ENCODE measurements at regions not wholly inside any gene's neighbourhood (a gene's known extent, or its start where the extent isn't known, plus 50 kb on each side); places are given as distances from the start of the nearest gene placed in this dataset.

- intact Hi-C loops (cut with micrococcal nuclease): no loop called here
- no peaks in the 10 kb centered on the region for H3K79me2 ChIP-seq (ENCODE audit: control insufficient read depth, insufficient read depth, low read length)
- no peaks in the 10 kb centered on the region for H3K9me3 ChIP-seq (ENCODE audit: control extremely low read depth in 1 of 3, control insufficient read depth in 2 of 3, insufficient read depth in 1 of 3, low read length in 2 of 3)
- Mint-ChIP-seq H3K4me3 (no peak overlapping the region), H3K4me1 (peaks cover 10% of the 10 kb centered on the region), H3K27me3 (no peaks in the 10 kb centered on the region), H3K9me3 (ENCODE audit: insufficient read depth) (no peaks in the 10 kb centered on the region), H3K27ac (no peak overlapping the region)
- no peak overlapping the region for H2AFZ ChIP-seq (ENCODE audit: insufficient read depth, low read depth, low read length, poor library complexity, severe bottlenecking)
- TF ChIP-seq EZH2 (IDR thresholded peaks at IDR 0.05; ENCODE audit: borderline replicate concordance, insufficient read depth, low read depth, low read length, poor library complexity, severe bottlenecking): no peak
- H3K4me2 ChIP-seq (replicated peaks; ENCODE audit: low read depth, low read length, poor library complexity, severe bottlenecking): no peak overlapping the region
- no peak for DNase-seq
- H4K20me1 ChIP-seq (ENCODE audit: control insufficient read depth, insufficient read depth, low read length, poor library complexity, severe bottlenecking): no peaks in the 10 kb centered on the region
- no peak overlapping the region for H3K9ac ChIP-seq (ENCODE audit: low read length)
- H3K4me3 ChIP-seq (ENCODE audit: control extremely low read depth in 1 of 5, extremely low read depth in 1 of 5, insufficient read depth in 1 of 5, low read depth in 2 of 5, low read length in 4 of 5): no peak overlapping the region
- no peaks in the 10 kb centered on the region for H3K36me3 ChIP-seq (replicated peaks in 1 of 2; ENCODE audit: control extremely low read depth in 1 of 2, control insufficient read depth in 1 of 2, extremely low read depth in 1 of 2, insufficient read depth in 2 of 2, low read length in 1 of 2)
- WGBS (ENCODE audit: insufficient coverage): 91% methylated on average over 7 of the region's 14 CpGs
- CTCF ChIA-PET: no interaction called here
- POLR2A ChIA-PET: no interaction called here
- no peak for ATAC-seq (ENCODE audit: low read depth)
- H3K4me1 ChIP-seq (ENCODE audit: control insufficient read depth in 2 of 2, insufficient read depth in 2 of 2, low read length in 2 of 2): peaks cover 6% of the 10 kb centered on the region in 2 donors
- no peak overlapping the region for H3K27ac ChIP-seq (ENCODE audit: low read length in 2 of 2)
- no peaks in the 10 kb centered on the region for H3K27me3 ChIP-seq (replicated peaks in 1 of 4; ENCODE audit: control extremely low read depth in 1 of 4, control insufficient read depth in 3 of 4, insufficient read depth in 4 of 4, low read length in 3 of 4)
These were observed 221.0 kb downstream of the ASCL1 start for GRCh38 chr12:103178366-103179080.

GRCh38 chr12:103181366-103182152 lies 224.1 kb downstream of the ASCL1 start:
- peak; percentile 50 for DNase-seq
- Mint-ChIP-seq H3K27ac (peak overlapping the region; percentile 16), H3K4me3 (peak overlapping the region; percentile 24), H3K27me3 (no peaks in the 10 kb centered on the region), H3K4me1 (peaks cover 10% of the 10 kb centered on the region), H3K9me3 (ENCODE audit: insufficient read depth) (no peaks in the 10 kb centered on the region)
- Histone ChIP-seq H4K20me1 (ENCODE audit: control insufficient read depth, insufficient read depth, low read length, poor library complexity, severe bottlenecking) (no peaks in the 10 kb centered on the region), H3K4me3 (ENCODE audit: control extremely low read depth in 1 of 5, extremely low read depth in 1 of 5, insufficient read depth in 1 of 5, low read depth in 2 of 5, low read length in 4 of 5) (no peak overlapping the region), H3K4me2 (replicated peaks; ENCODE audit: low read depth, low read length, poor library complexity, severe bottlenecking) (peak overlapping the region; percentile 9), H3K27me3 (replicated peaks in 1 of 4; ENCODE audit: control extremely low read depth in 1 of 4, control insufficient read depth in 3 of 4, insufficient read depth in 4 of 4, low read length in 3 of 4) (no peaks in the 10 kb centered on the region), H3K4me1 (ENCODE audit: control insufficient read depth in 2 of 2, insufficient read depth in 2 of 2, low read length in 2 of 2) (peaks cover 6% of the 10 kb centered on the region in 2 donors), H3K9me3 (ENCODE audit: control extremely low read depth in 1 of 3, control insufficient read depth in 2 of 3, insufficient read depth in 1 of 3, low read length in 2 of 3) (no peaks in the 10 kb centered on the region), H3K9ac (ENCODE audit: low read length) (no peak overlapping the region), H3K27ac (ENCODE audit: low read length in 2 of 2) (no peak overlapping the region), H3K79me2 (ENCODE audit: control insufficient read depth, insufficient read depth, low read length) (no peaks in the 10 kb centered on the region), H3K36me3 (replicated peaks in 1 of 2; ENCODE audit: control extremely low read depth in 1 of 2, control insufficient read depth in 1 of 2, extremely low read depth in 1 of 2, insufficient read depth in 2 of 2, low read length in 1 of 2) (no peaks in the 10 kb centered on the region), H2AFZ (ENCODE audit: insufficient read depth, low read depth, low read length, poor library complexity, severe bottlenecking) (no peak overlapping the region)
- no peak for TF ChIP-seq EZH2 (IDR thresholded peaks at IDR 0.05; ENCODE audit: borderline replicate concordance, insufficient read depth, low read depth, low read length, poor library complexity, severe bottlenecking)
- TF ChIP-seq CTCF (IDR thresholded peaks at IDR 0.05): no peak
- ATAC-seq (ENCODE audit: low read depth): peak; percentile 80
- no CpG with 5 or more reads among the region's 6 CpGs for WGBS (ENCODE audit: insufficient coverage)
- ChIA-PET POLR2A (interaction anchor here (0.6 kb wide), 1 partner anchor 313 kb away, joined by 3 read pairs; no protein-coding TSS in a partner anchor), CTCF (interaction anchor here (1.4 kb wide), 1 partner anchor 233 kb away, joined by 4 read pairs; no protein-coding TSS in a partner anchor)
- intact Hi-C loops (cut with micrococcal nuclease): no loop called here
